ENCODE measurements at regions not wholly inside any gene's neighbourhood (a gene's known extent, or its start where the extent isn't known, plus 50 kb on each side); places are given as distances from the start of the nearest gene placed in this dataset.

DNA sequence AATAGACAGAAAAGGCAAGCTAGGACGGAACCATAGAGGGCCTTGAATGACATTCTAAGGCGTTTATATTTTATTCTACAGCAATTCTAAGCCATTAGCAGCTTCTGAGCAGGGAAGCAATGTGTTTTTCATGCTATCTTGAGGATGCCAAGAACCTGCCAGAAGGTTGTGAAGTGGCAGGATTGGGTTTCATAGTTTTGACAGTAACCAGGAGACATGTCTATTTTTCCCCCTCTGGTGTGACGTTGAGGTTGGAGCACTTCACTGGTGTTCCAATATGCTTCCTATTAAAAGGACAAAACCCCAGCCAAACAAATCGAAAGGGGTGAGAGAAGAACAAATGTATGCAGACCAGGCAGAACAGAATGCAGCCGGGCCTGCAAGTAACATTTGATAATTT, 148.2 kb downstream of the SPATA19 start:
- TF ChIP-seq CBX2 (IDR thresholded peaks at IDR 0.05; ENCODE audit: insufficient read depth, low read length, poor library complexity, severe bottlenecking) (no peak), IRF1 (CRISPR knock-in tag; IDR thresholded peaks at IDR 0.05; ENCODE audit: borderline replicate concordance) (no peak), ZNF717 (CRISPR knock-in tag; IDR thresholded peaks at IDR 0.05) (no peak), POLR2A (conservative IDR thresholded peaks at IDR 0.05) (no peak), RCOR1 (IDR thresholded peaks at IDR 0.05; ENCODE audit: borderline replicate concordance in 1 of 2, low read depth in 2 of 2, low read length in 2 of 2) (no peak)
